CD4-positive, alpha-beta T cell (primary cell): ENCODE measurements at regions not wholly inside any gene's neighbourhood (a gene's known extent, or its start where the extent isn't known, plus 50 kb on each side); places are given as distances from the start of the nearest gene placed in this dataset.

Experiments
- ATAC-seq: fragments of 200-7000 bp; cut with Tn5 transposase; one replicate; pipeline ENCODE4 v1.10.0; 2022; ENCODE audit warnings: mild to moderate bottlenecking; ENCODE audit not compliant: poor library complexity
- CTCF ChIA-PET: fragments of 350-600 bp; sonication (Branson Sonifier 250); formaldehyde crosslinking; loops from one replicate; lab custom pipeline; 2021; ENCODE audit warnings: antibody characterized with exemption, inconsistent platforms; lab: Charles Lee
- POLR2A ChIA-PET: fragments of 350-600 bp; sonication (Branson Sonifier 250); formaldehyde crosslinking; loops from one replicate; lab custom pipeline; 2021; ENCODE audit warnings: antibody characterized with exemption, inconsistent platforms; lab: Charles Lee
- DNase-seq, 14 experiments: peaks; one replicate each; pipeline ENCODE4 v3.0.0-alpha.2; 2013 to 2020; ENCODE audit warnings: mixed read lengths in 2 of 14
- H3K27ac ChIP-seq, 2 donors: one replicate each; pipeline versions ENCODE4 v1.5.1 to v1.7.0; 2013; ENCODE audit warnings: low read length in 2 of 2, low read depth in 1 of 2, mild to moderate bottlenecking in 1 of 2
- H3K27me3 ChIP-seq, 2 experiments: 1 replicate in 1 of 2; 2 replicates in 1 of 2; pipeline versions ENCODE4 v1.6.1 to v1.7.0; 2013; ENCODE audit warnings: low read length in 2 of 2, control low read depth in 1 of 2, mild to moderate bottlenecking in 1 of 2, moderate library complexity in 1 of 2; ENCODE audit not compliant: insufficient read depth in 2 of 2, control insufficient read depth in 1 of 2
- H3K36me3 ChIP-seq: one replicate; pipeline ENCODE4 v1.6.1; 2013; ENCODE audit warnings: low read length, control low read depth; ENCODE audit not compliant: insufficient read depth
- H3K4me1 ChIP-seq: one replicate; pipeline ENCODE4 v1.6.1; 2013; ENCODE audit warnings: low read length, control low read depth; ENCODE audit not compliant: insufficient read depth
- H3K4me3 ChIP-seq: one replicate; pipeline ENCODE4 v1.5.1; 2013; ENCODE audit warnings: mild to moderate bottlenecking, low read length, moderate library complexity
- H3K9me3 ChIP-seq, 2 experiments: 1 replicate in 1 of 2; 2 replicates in 1 of 2; pipeline versions ENCODE4 v1.6.1 to v1.7.0; 2013; ENCODE audit warnings: low read length in 2 of 2, mild to moderate bottlenecking in 2 of 2, control low read depth in 1 of 2, moderate library complexity in 1 of 2; ENCODE audit not compliant: control insufficient read depth in 1 of 2, insufficient read depth in 1 of 2
- H3K27ac Mint-ChIP-seq: one replicate; pipeline ENCODE4 v1.8.0; 2020; ENCODE audit warnings: mixed read lengths
- H3K27me3 Mint-ChIP-seq: one replicate; pipeline ENCODE4 v1.8.0; 2021; ENCODE audit warnings: mixed read lengths
- H3K36me3 Mint-ChIP-seq: one replicate; pipeline ENCODE4 v1.8.0; 2021; ENCODE audit warnings: low read depth, mixed read lengths
- H3K4me1 Mint-ChIP-seq: one replicate; pipeline ENCODE4 v1.8.0; 2021; ENCODE audit warnings: low read depth, mixed read lengths
- H3K4me3 Mint-ChIP-seq: one replicate; pipeline ENCODE4 v1.8.0; 2020; ENCODE audit warnings: mild to moderate bottlenecking, mixed read lengths
- H3K9me3 Mint-ChIP-seq: one replicate; pipeline ENCODE4 v1.8.0; 2020; ENCODE audit warnings: mixed read lengths
- CTCF ChIP-seq: fragments of 200-600 bp; IDR thresholded peaks from one replicate; pipeline ENCODE4 v1.8.0; 2022; ENCODE audit warnings: antibody characterized with exemption, mild to moderate bottlenecking
- intact Hi-C, 2 experiments: fragments of 100-400 bp; cut with DNase I in 1 of 2; cut with micrococcal nuclease in 1 of 2; formaldehyde crosslinking; loops; one replicate each; pipeline versions ENCODE4 v1.15.1 to v1.9.0; 2023 to 2025; cut with DNase I, micrococcal nuclease

DNA sequence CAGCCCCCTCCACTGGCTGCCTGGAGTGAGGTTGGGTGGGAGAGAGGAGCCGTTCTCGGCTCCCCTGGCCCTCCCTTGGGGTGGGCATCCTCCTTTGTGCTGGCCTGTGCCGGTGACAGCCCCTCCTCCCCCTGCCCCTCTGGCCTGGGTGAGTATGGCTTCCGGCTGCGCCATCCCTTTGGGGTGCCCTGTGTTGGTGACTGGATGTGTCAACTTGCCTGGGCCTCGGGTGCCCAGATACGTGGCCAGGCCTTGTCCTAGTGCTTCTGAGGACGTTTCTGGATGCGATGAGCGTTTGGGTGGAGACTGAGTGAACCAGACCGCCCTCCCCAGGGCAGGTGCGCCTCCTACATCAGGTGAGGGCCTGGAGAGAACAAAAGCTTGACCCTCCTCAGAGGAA, 59.7 kb downstream of the PLXNA1 start:
- Histone ChIP-seq H3K4me3 (no peak overlapping the region), H3K27me3 (peaks cover 0 to 2% of the 10 kb centered on the region in 2 experiments), H3K4me1 (no peaks in the 10 kb centered on the region), H3K9me3 (no peaks in the 10 kb centered on the region), H3K27ac (no peak overlapping the region), H3K36me3 (no peaks in the 10 kb centered on the region)
- intact Hi-C loops, result no loop called here
- Mint-ChIP-seq H3K9me3 (no peaks in the 10 kb centered on the region), H3K36me3 (no peaks in the 10 kb centered on the region), H3K4me1 (no peaks in the 10 kb centered on the region), H3K27ac (no peak overlapping the region), H3K4me3 (no peak overlapping the region), H3K27me3 (no peaks in the 10 kb centered on the region)
- ChIA-PET CTCF (no interaction called here), POLR2A (no interaction called here)
- peak in 1 of 14 experiments; percentile 25 for DNase-seq
- ATAC-seq, result no peak
- TF ChIP-seq CTCF, result no peak

DNA sequence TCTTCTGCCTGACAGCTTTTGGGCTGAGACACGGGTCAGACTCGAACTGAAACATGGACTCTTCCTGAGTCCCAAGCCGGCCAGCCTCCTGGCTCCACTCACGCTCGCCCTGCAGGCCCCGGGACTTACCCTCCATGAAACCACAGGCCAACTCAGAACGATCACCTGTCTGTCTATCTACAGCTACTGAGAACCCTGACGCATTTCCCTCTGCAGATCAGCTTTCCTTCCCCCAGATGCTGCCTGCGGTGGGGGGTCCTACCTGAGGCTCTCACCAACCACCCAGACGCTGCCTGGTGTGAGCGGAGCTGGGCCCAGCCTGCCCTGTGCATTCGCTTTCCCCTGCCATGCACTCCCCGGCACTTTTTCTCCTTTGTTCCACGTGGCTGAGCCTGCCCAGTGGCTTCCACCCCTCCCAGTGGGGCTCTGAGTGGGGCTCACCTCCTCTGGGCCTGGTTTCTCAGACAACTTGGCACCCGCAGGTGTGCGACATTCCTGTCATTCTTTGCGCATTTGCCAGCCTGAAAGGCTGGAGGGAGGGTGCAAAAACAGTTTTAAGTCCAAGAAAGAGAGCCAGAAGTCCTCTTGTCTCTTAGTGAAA, 60.2 kb downstream of the PLXNA1 start:
- ChIA-PET POLR2A (no interaction called here), CTCF (no interaction called here)
- H3K4me3 Mint-ChIP-seq, result no peak overlapping the region
- no peak overlapping the region for H3K27ac ChIP-seq
- ATAC-seq (no peak), DNase-seq (no peak)
- TF ChIP-seq CTCF, result no peak
- H3K27me3 Mint-ChIP-seq, result no peaks in the 10 kb centered on the region
- no peak overlapping the region for H3K27ac Mint-ChIP-seq
- intact Hi-C loops, result no loop called here
- no peaks in the 10 kb centered on the region for H3K4me1 Mint-ChIP-seq
- H3K4me1 ChIP-seq, result no peaks in the 10 kb centered on the region
- H3K36me3 Mint-ChIP-seq, result no peaks in the 10 kb centered on the region
- H3K27me3 ChIP-seq, result peaks cover 0 to 2% of the 10 kb centered on the region in 2 experiments
- H3K9me3 Mint-ChIP-seq, result no peaks in the 10 kb centered on the region
- H3K36me3 ChIP-seq, result no peaks in the 10 kb centered on the region
- no peak overlapping the region for H3K4me3 ChIP-seq
- H3K9me3 ChIP-seq, result no peaks in the 10 kb centered on the region

DNA sequence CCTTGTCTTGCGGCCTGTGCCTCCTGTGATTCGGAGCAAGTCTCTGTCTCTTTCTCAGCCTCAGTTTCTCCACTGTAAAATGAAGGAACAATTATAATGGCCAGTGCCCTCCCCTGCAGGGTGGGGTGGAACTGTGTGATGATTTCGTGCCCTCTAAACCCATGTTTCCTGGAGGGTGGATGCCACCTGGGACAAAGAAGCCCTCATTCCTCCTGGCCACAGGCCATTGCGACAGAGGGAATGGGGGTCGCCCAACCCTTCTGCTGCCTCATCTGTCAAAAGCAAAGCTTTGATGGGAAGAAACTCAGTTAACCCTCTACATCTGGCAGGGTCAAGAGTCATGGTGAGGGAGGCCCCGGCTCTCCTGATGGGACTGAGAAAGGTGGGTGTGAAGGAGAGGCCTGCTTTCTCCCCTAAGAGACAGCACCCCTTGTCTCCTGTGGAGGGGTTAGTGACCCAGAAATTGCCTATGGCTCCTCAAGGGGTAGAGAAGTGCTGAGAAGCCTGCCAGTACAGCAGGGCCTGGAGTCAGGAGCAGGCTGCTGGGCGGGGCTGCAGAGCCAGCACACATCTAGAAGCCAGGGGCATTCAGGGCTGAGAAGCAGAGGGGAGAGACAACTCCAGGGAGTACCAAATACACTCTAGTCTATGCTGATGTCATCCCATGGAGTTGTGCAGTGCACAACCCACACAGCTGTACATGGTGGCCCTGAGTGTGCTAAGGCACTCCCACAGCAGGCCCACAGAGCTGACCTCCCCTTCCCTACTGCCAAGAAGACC, 61.0 kb downstream of the PLXNA1 start:
- no peaks in the 10 kb centered on the region for H3K36me3 Mint-ChIP-seq
- peaks cover under 1% of the 10 kb centered on the region for H3K27me3 Mint-ChIP-seq
- H3K4me1 ChIP-seq, result no peaks in the 10 kb centered on the region
- H3K4me3 Mint-ChIP-seq, result no peak overlapping the region
- intact Hi-C loops, result no loop called here
- H3K36me3 ChIP-seq, result no peaks in the 10 kb centered on the region
- H3K4me1 Mint-ChIP-seq, result no peaks in the 10 kb centered on the region
- DNase-seq (no peak), ATAC-seq (no peak)
- no peak overlapping the region for H3K27ac ChIP-seq
- ChIA-PET CTCF (no interaction called here), POLR2A (no interaction called here)
- H3K9me3 Mint-ChIP-seq, result peaks cover 3% of the 10 kb centered on the region
- H3K4me3 ChIP-seq, result no peak overlapping the region
- H3K9me3 ChIP-seq, result no peaks in the 10 kb centered on the region
- TF ChIP-seq CTCF, result no peak
- H3K27me3 ChIP-seq, result peaks cover 0 to 2% of the 10 kb centered on the region in 2 experiments
- no peak overlapping the region for H3K27ac Mint-ChIP-seq
